NCI-H748 treated with DMSO at 0.1 percent for 48 hours (cell line): ENCODE measurements at regions not wholly inside any gene's neighbourhood (a gene's known extent, or its start where the extent isn't known, plus 50 kb on each side); places are given as distances from the start of the nearest gene placed in this dataset.

Experiments
- DNase-seq: peaks from one replicate; lab custom pipeline; 2025; lab: John Stamatoyannopoulos, UW

GRCh38 chr6:4587171-4587570 is 189.0 kb upstream of the CDYL start:
- DNase-seq, result no peak

GRCh38 chr6:4586469-4586859 is 189.7 kb upstream of the CDYL start:
- no peak for DNase-seq

DNA sequence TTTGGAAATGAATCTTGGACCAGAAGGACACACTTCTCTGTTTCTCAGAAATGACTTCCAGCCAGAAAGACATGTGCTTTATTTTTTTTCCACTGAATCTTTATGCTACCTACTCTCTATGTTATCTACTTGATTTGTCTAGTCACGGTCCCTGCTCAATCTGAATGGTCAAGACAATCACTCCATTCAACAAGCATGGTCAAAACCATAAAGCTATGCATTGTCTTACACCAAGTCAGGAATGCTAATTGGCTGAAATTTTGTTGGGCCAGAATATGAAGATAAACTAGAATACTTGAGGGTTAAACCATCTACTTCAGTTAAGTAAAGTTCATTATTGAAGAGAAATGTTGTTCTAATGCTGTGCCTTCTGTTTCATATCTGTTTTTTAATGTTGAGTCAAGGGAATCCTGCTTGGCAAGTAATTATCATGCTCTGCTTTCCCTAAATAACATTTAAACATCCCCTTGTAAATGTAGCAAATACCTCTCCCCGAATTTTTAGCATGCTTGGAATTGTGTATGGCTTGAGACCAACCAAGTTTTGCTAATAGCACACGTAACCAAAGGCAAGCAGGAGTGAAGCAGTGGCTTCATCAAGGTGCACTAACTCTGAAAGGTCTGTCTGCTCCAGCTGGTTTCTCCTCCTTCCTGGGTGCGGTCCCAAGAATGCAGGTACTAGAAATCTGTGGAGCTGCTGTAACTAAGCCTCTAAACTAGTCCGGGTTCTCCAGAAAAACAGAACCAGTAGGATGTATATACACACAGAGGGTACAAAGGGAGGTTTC is 190.3 kb upstream of the CDYL start:
- no peak for DNase-seq

DNA sequence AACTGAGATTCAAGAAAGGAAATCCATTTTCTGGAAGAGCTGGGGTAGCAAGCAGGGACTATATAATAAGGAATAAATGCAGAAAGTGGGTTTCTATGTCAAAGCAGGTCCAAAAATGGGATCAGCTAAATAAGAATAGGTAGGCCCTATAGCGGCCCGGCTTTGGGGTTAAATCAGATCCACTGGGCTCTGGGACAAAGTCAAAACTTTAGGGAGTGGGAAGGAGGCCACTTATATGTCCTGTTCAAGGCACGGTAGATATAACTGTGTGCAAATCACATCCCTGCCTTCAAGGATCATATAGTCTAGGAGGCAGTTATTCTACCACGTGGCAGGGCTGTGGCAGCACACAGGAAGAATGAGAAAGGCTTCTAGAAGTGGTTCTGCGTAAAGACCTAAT is 191.4 kb upstream of the CDYL start:
- DNase-seq, result no peak

DNA sequence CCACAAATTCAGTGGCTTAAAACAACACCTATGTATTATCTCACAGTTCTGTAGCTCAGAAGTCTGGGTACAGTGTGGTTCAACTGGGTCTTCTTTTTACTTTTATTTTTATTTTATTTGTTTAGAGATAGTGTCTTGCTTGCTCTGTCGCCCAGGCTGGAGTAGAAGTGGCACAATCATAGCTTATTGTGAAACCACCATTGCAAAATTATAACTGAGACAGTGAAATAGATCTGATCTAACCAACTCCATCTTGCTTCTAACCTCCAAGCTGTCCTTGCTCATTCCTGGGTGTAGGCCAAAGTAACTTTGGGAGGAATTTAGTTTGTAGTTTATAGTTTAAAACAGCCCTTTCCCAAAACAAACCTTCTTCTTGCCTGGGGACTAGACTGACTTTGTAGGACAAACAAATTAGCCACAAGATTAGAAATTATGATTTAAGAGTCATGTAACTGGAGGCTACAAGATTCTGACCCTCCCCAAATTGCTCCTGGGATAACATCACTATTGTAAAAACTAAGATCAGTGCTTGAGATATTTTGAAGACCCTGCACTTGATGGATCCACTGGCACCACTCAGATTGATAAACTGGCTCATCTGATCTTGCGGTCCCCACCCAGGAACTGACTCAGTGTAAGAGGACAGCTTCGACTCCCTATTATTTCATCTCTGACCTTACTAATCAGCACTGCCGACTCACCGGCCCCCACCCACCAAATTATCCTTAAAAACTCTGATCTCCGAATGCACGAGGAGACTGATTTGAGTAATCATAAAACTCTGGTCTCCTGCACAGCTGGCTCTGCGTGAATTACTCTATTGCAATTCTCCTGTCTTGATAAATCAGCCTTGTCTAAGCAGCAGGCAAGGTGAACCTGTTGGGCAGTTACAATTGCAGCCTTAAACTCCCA is 193.4 kb upstream of the CDYL start:
- no peak for DNase-seq

DNA sequence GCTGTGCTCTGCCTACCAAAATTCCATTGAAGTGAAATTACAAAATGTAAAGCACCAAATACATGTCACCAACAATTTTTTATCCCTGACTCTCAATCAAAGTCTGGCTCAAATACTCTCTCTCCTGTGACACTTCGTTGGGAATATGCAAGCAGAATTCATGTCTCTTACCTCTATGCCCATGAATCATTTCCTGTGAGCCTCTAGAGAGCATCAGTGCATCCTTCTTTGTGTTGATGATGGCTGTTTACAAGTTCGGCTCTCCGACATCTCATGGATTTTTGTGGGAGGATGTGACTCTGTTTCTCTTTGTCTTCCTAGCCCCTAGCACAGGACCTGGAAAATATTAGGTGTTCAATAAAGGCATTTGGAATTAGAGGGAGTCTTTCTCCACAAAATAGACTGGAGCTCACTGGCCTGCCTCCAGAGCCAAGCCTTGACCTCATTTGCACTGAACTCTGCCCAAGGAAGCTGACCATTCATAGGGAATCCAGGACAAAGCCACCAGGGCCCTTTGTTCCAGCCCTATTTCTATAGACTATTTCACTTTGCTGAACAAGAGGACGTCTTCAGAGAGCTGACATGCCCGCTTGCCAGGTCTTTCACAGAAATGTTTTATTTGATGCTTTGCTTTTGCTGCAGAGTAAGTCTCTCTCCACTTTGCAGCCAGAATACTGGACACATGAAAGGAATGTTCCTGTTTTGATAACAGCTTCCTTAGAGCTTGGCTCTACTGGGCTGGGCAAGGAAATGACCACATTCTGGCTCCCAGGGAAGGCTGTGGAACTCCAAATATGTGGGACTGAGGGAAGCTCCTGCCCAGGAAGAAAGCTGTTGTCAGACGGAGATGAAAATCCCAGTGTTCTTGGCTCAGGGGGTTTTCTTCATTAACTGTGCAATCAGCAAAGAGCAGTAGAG is 194.5 kb upstream of the CDYL start:
- DNase-seq, result no peak

DNA sequence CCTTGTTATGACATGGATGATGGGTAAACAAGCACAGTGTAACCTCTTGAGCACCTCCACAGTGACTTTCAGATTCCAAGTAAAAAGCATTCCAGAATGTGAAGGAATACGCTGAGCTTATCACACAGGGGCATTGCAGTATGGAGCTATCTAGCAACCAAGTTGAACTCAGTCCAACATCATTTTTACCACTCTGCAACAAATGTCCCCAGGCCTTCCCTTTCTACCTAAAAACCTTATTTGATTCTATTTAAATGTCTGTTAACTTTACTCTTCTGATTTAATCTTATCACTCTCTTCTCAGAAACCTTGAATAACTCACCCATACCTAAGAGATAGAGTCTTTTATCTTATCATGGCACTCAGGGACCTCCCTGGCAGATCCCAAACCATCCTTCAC is 195.8 kb upstream of the CDYL start:
- no peak for DNase-seq

DNA sequence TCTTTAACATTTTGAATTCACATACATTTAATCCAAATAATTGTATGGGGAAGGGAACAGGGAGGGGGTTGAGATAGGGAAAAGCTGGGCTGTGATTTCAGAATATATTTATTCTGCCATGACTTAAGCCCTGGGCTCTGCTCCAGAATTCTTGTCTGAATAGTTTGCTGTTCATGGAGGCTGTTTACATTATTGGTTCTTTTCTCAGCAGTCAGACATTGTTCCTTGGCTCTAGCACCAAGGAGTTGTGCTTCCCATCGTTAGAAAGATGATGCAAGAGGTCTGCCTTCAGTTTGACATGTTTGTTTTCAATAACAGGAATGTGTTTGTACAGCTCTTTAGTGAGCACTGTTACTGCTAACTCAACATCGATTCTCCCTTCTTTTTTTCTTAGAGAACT is 198.8 kb upstream of the CDYL start:
- DNase-seq, result no peak

DNA sequence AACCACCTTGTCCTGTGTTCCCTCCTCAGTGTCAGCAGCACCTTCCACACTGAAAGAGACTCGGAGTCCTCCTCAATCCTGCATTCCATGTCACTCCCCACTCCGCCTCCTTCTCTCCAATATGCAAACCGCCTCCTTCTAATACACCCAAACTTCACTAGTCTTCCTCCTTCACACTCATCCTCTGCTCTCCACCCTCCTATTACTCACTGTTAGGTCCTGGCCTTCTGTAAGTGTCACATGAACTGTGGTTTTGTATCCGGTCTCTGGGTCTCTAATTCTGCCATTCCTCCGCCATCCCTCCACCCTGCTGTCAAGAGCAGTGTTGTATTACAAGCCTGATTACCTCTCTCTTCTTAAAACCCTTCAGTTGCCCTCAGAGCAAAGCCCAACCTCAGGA is 200.5 kb upstream of the CDYL start:
- DNase-seq, result no peak

DNA sequence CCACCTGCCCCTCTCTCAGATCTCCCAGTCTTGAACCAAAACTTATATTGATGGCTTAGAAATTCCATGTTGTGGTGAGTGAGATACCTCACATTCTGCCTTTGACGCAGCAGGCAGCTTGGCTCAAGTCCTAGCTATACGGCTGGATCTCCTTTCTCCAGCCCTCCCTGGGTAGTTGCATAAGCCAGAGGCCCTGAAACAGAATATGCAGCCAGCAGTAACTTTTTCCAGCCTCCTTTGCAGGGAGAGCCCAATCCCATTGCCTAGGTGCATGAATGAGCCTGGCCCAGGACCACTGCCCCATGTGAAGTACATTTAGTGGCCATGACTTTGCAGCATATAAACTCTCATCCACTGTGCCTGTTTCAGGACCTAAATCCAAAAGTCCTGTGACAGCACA is 202.2 kb upstream of the CDYL start:
- DNase-seq, result no peak

- DNase-seq, result no peak
These were observed 205.2 kb upstream of the CDYL start for GRCh38 chr6:4571011-4571410.

- DNase-seq, result no peak
These were observed 208.1 kb upstream of the CDYL start for GRCh38 chr6:4568138-4568537.

GRCh38 chr6:4567141-4567540 is 209.1 kb upstream of the CDYL start:
- DNase-seq, result no peak

DNA sequence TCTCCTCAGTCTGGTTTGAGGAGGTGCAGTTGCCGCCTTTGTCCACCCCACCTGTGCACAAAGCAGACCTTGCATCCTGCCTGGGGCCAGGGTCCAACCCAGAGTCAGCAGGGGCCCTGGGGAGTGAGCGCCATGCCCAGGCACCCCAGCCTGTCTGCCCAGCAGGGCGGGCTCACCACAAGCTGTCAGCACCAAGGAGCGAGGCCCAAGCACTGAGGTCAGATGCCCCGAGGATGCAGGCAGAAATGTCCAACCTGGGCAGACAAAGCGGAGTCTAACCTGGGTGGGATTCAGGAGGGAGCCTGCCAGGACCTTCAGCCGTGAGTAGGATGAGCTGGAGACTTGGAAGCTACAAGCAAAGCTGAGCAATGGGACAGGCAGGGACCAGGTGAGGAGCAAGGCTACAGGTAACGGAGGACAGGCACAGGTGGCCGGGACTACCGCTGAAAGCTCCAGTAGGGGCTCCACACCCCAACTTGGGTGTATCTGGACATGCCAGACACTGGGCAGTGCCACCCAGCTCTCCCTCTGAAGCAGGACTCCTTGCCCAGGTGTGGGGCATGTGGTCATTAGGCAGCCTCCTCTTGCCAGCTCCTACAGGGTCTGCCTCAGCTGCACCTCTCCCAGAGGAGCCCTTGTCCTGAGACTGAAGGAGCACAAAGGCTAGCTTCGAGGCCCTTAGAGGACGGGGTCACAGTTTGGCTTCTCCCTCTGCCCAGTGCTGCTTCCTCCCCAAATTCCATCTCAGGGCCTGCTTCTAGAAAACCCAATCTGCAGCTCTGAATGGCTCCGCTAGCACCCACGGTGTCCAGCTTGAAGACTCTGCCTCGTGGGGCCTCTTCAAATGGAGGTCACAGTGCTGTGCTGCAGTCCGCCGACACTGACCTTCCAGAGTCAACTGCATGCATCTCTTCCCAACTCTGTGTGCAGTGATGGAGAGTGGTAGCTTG is 210.6 kb upstream of the CDYL start:
- no peak for DNase-seq

DNA sequence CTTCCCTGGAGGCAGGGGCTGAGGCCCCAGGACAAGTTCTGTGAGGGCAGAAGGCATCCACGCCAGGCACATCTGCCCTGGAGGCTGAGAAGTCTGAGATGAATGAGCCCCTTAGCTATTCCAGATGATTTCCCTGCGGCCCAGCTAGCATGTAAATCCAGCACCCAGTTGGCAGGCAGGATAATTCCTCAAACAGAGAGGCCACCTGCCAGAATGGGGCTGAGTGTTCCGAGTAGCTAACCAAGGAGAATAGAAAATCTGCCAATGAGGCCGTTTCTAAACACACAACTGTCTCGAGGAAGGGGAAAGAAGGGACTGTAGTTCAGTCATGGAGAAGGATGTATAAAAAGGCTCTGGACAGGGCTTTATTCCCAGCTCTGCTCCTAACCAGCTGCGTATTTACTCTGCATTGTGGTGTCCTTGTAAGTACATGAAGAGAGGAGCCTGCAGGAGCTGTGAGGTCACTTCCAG is 211.4 kb upstream of the CDYL start:
- DNase-seq, result no peak

GRCh38 chr6:4563877-4564276 is 212.3 kb upstream of the CDYL start:
- no peak for DNase-seq

DNA sequence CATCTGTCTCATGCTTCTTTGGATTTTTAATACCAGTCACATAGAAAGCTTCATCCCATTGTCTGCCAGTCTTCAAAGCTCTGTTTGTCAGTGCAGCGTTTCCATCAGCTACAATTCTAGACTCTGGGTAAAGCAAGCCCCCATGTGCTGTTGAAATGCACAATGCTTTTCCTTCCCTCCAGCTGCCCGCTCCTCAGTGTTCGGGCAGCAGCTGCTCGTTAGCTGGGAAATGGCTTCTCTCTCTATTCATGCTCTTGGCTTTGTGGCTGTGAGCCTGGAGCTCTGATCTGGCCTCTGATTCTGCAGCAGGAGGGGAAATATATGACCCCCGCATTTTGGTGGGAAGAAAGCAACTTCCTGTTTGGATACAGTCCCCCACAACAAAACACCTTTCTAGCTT is 213.0 kb upstream of the CDYL start:
- no peak for DNase-seq

GRCh38 chr6:4561773-4562400 is 214.3 kb upstream of the CDYL start:
- no peak for DNase-seq

DNA sequence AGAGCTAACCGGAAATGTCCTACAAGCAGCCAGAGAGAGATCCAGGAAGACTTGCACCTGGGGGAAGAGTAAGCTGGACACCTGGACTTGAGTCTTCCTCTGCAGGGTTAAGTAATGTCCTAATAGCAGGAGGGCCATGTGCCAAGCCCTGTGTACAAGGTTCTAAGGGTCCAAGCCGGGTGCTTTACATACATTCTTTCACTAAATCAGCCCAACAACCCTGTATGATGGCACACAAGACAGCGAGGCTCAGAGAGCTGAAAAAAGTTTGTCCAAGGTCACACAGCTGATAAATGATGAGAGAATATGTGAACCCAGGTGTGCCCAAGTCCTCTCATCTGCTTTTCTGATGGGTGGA is 215.1 kb upstream of the CDYL start:
- no peak for DNase-seq

DNA sequence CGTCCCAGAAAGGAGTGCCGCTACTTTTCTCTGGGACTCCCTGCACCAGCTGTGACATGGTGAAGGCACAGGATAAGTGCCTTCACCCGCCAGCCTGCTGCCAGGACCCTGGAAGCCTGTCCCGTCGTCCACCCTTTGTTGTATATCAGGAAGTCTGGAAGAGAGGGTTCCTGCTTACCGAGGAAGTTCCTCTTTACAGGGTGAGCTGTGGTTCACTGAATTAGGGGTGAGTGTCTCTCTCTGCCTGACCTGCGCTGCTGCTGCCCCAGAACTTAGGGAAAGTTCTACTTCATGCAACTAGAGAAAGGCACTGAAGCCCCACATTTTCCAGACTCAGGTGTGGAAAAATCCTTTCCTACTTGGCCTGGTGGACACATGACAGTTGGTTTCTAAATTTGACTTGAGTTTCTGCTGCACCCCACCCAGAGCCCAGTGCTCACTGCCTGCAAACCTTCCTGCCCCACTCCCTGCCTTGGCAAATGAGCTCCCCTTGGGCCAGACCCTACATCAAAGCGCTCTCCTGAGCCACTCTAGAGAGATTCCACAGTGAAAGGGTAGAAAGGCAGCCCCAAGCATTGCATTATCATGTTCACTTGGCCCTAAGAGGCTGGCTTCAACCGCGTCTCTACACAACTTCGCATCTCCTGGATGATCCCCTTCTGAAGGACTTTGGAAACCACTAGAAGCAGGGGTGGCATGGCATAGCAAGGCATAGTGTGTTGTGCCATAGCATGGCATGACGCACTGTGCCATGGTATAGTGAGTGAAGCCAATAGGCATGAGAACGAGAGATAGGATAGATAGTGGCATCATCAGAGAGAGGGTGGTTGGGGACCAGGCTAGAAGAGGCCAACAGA is 215.8 kb upstream of the CDYL start:
- DNase-seq, result no peak
